PFSK-1 (cell line): ENCODE measurements at regions not wholly inside any gene's neighbourhood (a gene's known extent, or its start where the extent isn't known, plus 50 kb on each side); places are given as distances from the start of the nearest gene placed in this dataset.

Source experiments
- POLR2AphosphoS5 ChIP-seq: IDR thresholded peaks from 2 replicates; pipeline ENCODE4 v1.6.1; 2012; ENCODE audit warnings: low read depth, mild to moderate bottlenecking, control low read depth, low read length, moderate library complexity
- SIN3A ChIP-seq: IDR thresholded peaks from 2 replicates; pipeline ENCODE4 v1.6.1; 2012; ENCODE audit warnings: mild to moderate bottlenecking, low read length, moderate library complexity, borderline replicate concordance; ENCODE audit not compliant: insufficient read depth
- TAF1 ChIP-seq: IDR thresholded peaks from 2 replicates; pipeline ENCODE4 v1.6.1; 2012; ENCODE audit warnings: low read length, control low read depth, borderline replicate concordance; ENCODE audit not compliant: insufficient read depth
- TF ChIP-seq, protein P1 (sequence below), 2 experiments: IDR thresholded peaks; 2 replicates each; pipeline versions ENCODE4 v1.6.1 to v1.8.0; 2011 to 2012; ENCODE audit warnings: low read depth in 2 of 2, low read length in 2 of 2, control low read depth in 1 of 2, inconsistent platforms in 1 of 2, mild to moderate bottlenecking in 1 of 2, moderate library complexity in 1 of 2; ENCODE audit not compliant: insufficient read depth in 1 of 2

DNA sequence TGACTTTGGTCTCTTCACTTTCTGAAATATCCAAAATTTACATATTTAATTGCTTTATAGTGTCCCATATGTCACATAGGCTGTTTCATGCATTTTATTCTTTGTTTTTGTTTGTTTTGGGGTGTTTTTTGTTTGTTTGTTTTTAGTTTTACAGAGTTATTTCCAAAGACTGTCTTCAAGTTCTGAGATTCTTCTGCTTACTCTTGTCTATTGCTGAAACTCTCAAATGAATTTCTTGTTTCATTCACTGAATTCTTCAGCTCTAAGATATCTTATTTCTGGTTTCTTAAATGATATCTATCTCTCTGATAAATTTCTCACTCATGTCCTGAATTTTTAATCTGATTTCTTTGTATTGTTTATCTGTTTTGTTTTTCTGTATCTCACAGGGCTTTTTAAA is 412.0 kb upstream of the ATP2B1 start:
- TF ChIP-seq, protein P1, sequence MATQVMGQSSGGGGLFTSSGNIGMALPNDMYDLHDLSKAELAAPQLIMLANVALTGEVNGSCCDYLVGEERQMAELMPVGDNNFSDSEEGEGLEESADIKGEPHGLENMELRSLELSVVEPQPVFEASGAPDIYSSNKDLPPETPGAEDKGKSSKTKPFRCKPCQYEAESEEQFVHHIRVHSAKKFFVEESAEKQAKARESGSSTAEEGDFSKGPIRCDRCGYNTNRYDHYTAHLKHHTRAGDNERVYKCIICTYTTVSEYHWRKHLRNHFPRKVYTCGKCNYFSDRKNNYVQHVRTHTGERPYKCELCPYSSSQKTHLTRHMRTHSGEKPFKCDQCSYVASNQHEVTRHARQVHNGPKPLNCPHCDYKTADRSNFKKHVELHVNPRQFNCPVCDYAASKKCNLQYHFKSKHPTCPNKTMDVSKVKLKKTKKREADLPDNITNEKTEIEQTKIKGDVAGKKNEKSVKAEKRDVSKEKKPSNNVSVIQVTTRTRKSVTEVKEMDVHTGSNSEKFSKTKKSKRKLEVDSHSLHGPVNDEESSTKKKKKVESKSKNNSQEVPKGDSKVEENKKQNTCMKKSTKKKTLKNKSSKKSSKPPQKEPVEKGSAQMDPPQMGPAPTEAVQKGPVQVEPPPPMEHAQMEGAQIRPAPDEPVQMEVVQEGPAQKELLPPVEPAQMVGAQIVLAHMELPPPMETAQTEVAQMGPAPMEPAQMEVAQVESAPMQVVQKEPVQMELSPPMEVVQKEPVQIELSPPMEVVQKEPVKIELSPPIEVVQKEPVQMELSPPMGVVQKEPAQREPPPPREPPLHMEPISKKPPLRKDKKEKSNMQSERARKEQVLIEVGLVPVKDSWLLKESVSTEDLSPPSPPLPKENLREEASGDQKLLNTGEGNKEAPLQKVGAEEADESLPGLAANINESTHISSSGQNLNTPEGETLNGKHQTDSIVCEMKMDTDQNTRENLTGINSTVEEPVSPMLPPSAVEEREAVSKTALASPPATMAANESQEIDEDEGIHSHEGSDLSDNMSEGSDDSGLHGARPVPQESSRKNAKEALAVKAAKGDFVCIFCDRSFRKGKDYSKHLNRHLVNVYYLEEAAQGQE (IDR thresholded peaks at IDR 0.05; ENCODE audit: insufficient read depth in 1 of 2, low read depth in 2 of 2, low read length in 2 of 2): no peak
- TF ChIP-seq POLR2AphosphoS5 (no peak), SIN3A (no peak), TAF1 (no peak)
